Globus pallidus (tissue), 1 donor: ENCODE measurements at regions not wholly inside any gene's neighbourhood (a gene's known extent, or its start where the extent isn't known, plus 50 kb on each side); places are given as distances from the start of the nearest gene placed in this dataset.
A peak's percentile ranks its signal among the peaks of the same experiment; 100 is the strongest.

Experiments used
- DNase-seq: peaks from one replicate; pipeline ENCODE4 v3.0.0-alpha.2; 2015; ENCODE audit warnings: low spot score

- DNase-seq = no peak
Observed at GRCh38 chr5:148913493-148913892, 87.1 kb downstream of the ADRB2 start.

- DNase-seq = no peak
Observed at GRCh38 chr5:148913985-148914431, 87.6 kb downstream of the ADRB2 start.

GRCh38 chr5:148915224-148915817 is 88.9 kb downstream of the ADRB2 start:
- DNase-seq = no peak

GRCh38 chr5:148920646-148921288 is 94.4 kb downstream of the ADRB2 start:
- no peak for DNase-seq

- no peak for DNase-seq
Observed at GRCh38 chr5:148921350-148921749, 94.9 kb downstream of the ADRB2 start.

GRCh38 chr5:148922606-148923005 is 96.2 kb downstream of the ADRB2 start:
- no peak for DNase-seq

- DNase-seq = no peak
Observed at GRCh38 chr5:148923023-148923422, 96.6 kb downstream of the ADRB2 start.

- no peak for DNase-seq
Observed at GRCh38 chr5:148924817-148925216, 98.4 kb downstream of the ADRB2 start.

- no peak for DNase-seq
Observed at GRCh38 chr5:148926207-148926606, 99.8 kb downstream of the ADRB2 start.

- DNase-seq = no peak
Observed at GRCh38 chr5:148927307-148927946, 101.0 kb downstream of the ADRB2 start.

GRCh38 chr5:148928141-148928540 is 101.7 kb downstream of the ADRB2 start:
- DNase-seq = no peak

GRCh38 chr5:148931453-148932057 is 105.1 kb downstream of the ADRB2 start:
- DNase-seq = no peak

- no peak for DNase-seq
Observed at GRCh38 chr5:148932355-148932935, 106.0 kb downstream of the ADRB2 start.

- no peak for DNase-seq
Observed at GRCh38 chr5:148933903-148934432, 107.6 kb downstream of the ADRB2 start.

GRCh38 chr5:148934895-148935400 is 108.5 kb downstream of the ADRB2 start:
- no peak for DNase-seq

GRCh38 chr5:148937239-148937638 is 110.8 kb downstream of the ADRB2 start:
- DNase-seq = no peak

- DNase-seq = no peak
Observed at GRCh38 chr5:148937830-148938521, 111.6 kb downstream of the ADRB2 start.

- DNase-seq = no peak
Observed at GRCh38 chr5:148938522-148938882, 112.1 kb downstream of the ADRB2 start.

GRCh38 chr5:148939676-148940075 is 113.3 kb downstream of the ADRB2 start:
- no peak for DNase-seq

- DNase-seq = no peak
Observed at GRCh38 chr5:148941810-148942209, 115.4 kb downstream of the ADRB2 start.

- DNase-seq = peak; percentile 37
Observed at GRCh38 chr5:148949841-148950470, 112.9 kb downstream of the SH3TC2 start.
